Prostate gland (tissue), 2 donors: ENCODE measurements at regions not wholly inside any gene's neighbourhood (a gene's known extent, or its start where the extent isn't known, plus 50 kb on each side); places are given as distances from the start of the nearest gene placed in this dataset.

ENCODE experiments used
- POLR2AphosphoS5 ChIP-seq: sonication (generic); formaldehyde crosslinking; IDR thresholded peaks from one replicate; pipeline ENCODE4 v1.6.1; 2017; ENCODE audit warnings: antibody characterized with exemption
- TF ChIP-seq, protein P1 (sequence below), 4 experiments: fragments of 200-600 bp in 2 of 4; fragments of 450-650 bp in 2 of 4; sonication (generic) in 2 of 4; IDR thresholded peaks; 1 replicate in 3 of 4; 2 replicates in 1 of 4; pipeline ENCODE4 v1.5.1; 2016 to 2019; ENCODE audit warnings: antibody characterized with exemption in 4 of 4, mild to moderate bottlenecking in 2 of 4, moderate library complexity in 2 of 4

DNA sequence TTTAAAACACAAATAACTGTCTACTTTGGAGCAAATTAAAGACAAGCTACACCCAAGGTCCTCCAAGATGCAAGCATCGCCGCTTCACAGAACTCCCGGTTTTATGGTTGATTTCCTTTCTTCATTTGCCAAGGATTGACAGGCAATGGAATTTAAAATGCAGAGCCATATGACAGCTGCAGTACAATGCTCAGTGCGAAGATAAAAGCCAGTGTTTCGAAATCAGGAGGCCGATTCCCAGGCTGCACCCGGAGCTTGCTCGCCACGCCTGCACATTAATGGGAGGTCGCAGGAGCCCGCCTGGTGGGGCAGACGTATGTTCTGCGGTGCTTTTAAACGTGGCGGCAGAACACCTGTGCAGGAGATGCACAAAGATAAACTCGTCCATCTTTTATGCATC is 727.6 kb upstream of the SOX11 start:
- TF ChIP-seq, protein P1, sequence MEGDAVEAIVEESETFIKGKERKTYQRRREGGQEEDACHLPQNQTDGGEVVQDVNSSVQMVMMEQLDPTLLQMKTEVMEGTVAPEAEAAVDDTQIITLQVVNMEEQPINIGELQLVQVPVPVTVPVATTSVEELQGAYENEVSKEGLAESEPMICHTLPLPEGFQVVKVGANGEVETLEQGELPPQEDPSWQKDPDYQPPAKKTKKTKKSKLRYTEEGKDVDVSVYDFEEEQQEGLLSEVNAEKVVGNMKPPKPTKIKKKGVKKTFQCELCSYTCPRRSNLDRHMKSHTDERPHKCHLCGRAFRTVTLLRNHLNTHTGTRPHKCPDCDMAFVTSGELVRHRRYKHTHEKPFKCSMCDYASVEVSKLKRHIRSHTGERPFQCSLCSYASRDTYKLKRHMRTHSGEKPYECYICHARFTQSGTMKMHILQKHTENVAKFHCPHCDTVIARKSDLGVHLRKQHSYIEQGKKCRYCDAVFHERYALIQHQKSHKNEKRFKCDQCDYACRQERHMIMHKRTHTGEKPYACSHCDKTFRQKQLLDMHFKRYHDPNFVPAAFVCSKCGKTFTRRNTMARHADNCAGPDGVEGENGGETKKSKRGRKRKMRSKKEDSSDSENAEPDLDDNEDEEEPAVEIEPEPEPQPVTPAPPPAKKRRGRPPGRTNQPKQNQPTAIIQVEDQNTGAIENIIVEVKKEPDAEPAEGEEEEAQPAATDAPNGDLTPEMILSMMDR (IDR thresholded peaks at IDR 0.05) = no peak
- no peak for TF ChIP-seq POLR2AphosphoS5
